NCI-H1436 treated with DMSO at 0.1 percent for 48 hours (cell line): ENCODE measurements at regions not wholly inside any gene's neighbourhood (a gene's known extent, or its start where the extent isn't known, plus 50 kb on each side); places are given as distances from the start of the nearest gene placed in this dataset.

Source experiments
- DNase-seq: peaks from one replicate; lab custom pipeline; 2025; lab: John Stamatoyannopoulos, UW

DNA sequence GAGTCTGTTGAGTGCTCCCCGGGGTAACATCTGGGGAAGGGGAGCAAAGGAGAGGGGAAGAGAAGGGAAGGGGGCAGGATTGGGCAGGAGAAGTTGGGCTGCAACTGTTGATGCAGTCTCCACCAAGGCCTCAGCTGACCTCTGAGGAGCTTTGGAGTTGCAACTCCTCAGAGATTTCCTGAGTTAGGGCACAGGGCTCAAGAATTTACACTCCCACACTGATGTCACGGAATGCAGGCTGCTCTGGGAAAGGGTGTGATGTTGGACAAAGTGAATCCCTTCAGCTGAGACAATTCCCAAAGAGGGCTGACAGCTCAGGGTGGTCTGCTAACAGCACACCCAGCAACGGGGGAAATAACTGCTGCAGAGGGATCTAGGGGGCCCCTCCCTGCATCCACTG lies 295.6 kb downstream of the PCNX1 start:
- DNase-seq, result no peak

DNA sequence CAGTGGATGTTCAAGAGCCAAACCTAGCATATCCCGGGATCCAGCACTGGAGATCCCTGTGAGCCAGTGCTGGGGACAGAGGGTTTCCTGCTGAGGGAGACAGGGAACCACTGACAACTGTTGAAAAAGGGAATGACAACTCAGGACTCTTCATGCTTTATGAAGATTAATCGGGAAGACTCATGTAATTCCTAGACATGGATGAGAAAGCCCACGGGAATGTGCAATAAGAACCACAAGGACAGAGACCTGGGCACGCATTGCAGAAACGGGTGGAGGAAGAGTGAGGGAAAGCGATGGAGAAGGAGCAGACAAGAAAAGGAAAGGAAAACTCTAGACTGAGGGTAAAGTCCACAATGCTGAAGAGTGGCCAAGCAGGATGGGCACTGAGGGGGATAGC lies 296.0 kb downstream of the PCNX1 start:
- no peak for DNase-seq

DNA sequence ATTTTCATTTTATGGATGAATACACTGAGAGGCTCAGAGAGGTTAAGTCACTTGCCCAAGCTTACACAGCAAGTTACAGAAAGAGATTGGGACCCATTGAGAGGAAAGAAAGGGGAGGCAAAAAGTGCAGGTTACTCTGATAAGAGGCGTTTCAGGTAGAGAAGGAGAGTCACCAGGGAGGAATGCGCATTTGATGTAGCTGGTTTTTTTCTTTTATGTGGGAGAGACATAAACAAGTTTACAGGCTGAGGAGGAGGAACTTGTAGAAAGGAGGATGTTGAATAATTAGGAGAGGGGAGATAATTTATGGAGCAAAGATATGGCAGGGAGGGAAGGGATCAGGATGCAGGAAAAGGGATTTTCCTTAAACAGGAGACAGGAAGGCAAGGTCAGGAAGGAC lies 297.0 kb downstream of the PCNX1 start:
- DNase-seq, result no peak

DNA sequence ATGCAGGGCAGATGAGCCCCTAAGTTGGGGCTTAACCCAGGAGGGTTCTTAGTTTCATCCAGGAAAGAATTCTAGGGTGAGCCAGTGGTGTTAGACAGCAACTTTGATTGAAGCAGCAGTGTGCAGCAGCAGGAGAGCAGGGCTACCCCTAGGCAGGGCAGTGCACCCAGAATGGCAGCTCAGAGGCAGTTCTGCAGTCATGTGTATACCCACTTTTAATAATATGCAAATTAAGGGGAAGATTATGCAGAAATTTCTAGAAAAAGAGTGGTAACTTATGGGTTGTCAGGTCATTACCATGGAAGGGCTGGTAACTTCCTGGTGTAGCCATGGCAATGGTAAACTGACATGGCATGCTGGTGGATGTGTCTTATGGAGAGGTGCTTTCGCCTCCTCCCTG lies 297.5 kb downstream of the PCNX1 start:
- DNase-seq, result no peak

DNA sequence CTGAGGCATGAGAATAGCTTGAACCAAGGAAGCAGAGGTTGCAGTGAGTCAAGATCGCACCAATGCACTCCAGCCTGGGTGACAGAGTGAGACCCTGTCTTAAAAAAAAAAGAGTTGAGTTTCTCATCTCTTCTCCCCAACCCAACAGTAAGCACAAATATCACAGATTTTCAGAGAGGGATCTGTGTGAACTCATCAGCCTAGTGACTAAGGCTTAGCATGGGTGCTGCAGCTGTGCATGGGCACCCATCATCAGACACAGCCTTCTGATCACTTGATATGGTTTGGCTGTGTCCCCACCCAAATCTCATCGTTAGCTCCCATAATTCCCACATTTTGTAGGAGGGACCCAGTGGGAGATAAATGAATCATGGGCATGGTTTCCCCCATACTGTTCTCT lies 298.9 kb downstream of the PCNX1 start:
- no peak for DNase-seq

DNA sequence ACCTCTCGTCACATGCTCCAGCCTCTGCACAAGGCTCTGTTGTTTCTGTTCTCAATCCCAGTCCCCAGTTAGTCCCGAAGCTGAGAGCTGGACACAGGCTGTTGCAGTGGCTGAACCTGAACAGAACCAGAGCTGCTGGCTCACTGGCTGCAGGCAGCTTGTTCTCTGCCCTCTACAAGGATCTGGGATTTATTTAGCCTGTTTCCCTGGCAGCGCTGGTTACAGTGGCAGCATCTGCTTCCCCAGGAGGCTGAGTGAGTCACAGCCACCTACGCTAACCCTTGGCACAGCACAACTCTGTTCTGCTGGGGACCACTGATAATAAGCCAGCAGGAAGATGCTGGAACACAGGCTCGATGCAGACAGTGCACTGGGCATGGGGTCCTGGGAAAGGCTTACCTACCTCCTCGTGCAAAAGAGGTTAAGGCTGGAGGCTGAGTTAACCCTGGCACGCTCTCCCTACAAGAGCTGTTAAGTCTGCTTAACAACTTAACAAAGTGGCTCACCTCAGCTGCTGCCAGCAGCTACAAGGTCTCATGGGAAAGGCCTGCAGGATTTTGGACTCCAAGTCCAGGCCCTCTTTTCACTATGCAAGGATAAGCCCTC lies 299.6 kb downstream of the PCNX1 start:
- no peak for DNase-seq

DNA sequence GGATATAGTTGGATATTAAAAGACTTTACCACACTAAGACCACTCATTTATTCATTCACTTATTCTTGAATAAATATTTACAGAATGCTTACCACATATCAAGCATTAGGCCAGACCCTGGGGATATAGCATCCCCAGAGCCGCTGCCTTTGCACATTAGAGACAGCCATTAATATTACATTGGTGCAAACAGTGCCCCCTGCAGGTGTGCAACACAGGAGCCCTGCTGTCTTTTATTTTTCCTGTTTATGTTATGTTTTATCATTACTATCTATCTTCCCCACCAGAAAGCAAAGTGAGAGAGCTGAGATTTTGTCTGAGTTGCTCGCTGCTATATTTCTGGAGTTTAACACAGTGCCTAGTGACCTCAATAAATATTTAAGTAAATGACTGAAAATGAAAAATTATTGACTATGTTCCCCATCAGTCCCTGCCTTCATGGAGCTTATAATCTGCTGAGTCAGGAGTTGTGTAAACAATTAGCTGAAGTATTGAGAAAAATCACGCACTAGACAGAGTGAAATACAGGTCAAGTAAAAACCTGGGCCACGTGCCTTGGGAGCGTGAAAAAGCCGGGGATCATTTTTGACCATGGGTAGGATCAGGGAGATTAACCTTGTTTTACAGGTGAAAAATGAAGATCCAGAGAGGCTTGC lies 301.6 kb downstream of the PCNX1 start:
- DNase-seq, result no peak

DNA sequence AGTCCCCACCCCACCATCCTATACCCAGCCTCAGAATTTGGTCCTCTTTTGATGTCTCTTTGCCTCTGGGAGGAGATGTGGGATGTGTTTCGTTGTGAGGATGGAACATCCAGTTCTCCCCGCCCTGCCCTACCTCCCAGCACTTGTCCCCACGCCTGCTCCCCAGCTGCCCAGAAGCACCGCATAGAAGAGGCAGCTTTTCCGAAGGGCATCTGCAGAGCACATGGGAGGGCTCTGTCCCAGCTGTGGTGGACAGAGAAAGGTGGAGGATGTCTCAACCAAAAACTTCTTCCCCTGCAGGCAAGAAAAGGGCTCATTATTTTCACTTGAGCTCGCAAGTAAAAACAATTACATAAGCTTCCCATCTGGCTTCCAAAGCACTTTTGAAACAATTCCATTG lies 302.6 kb downstream of the PCNX1 start:
- DNase-seq, result no peak

DNA sequence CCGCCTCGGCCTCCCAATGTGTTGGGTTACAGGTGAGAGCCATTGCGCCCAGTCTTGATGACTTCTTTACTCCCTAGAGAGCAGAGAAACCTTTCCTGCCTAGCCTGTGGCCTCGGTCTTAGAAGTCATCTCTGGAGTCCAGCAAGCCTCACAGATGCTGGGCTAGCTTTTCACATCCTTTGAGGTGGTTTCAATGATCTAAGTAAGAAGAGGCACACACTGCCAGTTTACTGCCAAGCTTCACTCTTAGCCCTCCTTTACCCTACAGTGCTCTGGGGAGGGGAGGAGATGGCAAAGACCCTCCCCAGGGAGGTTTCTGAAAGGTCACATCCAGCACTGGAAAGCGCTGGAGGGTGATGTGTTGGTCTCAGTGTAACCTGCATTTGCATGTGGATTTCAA lies 304.8 kb downstream of the PCNX1 start:
- no peak for DNase-seq

DNA sequence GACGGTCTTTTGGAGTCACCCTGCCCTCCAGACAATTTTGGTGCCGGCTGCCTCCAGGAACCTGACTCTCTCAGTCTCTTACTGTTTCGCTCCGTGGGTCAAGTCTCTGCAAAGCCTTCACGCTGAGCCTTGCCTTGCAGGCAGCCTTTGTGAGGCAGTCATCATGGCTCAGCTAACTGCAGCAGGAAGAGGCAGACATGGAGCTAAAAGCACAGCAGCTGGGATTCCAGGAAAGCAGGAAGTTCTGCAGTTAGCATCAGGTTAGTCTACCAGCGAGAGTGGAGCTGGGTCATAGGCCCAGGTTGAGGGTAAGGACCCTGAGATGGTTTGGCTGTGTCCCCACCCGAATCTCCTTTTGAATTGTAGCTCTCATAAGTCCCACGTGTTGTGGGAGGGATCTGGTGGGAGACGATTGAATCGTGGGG lies 305.4 kb downstream of the PCNX1 start:
- no peak for DNase-seq

DNA sequence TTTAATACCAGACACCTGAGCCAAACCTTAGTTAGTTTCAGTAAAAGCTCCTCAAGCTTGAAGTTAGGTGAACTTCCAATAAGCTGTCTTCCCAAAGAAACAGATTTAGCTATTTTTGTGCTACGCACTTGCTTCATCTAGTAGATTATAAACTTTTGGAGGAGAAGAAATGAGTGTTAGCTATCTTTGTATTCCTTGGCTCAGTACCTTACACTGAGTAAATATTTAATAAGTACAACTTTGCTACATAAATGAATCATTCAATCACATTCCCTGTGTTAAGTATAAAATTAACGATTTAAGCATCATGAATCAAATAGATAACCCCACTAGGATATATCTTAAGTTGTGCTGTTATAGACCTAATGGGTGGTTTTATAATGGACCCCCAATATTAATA lies 307.0 kb downstream of the PCNX1 start:
- DNase-seq, result no peak

DNA sequence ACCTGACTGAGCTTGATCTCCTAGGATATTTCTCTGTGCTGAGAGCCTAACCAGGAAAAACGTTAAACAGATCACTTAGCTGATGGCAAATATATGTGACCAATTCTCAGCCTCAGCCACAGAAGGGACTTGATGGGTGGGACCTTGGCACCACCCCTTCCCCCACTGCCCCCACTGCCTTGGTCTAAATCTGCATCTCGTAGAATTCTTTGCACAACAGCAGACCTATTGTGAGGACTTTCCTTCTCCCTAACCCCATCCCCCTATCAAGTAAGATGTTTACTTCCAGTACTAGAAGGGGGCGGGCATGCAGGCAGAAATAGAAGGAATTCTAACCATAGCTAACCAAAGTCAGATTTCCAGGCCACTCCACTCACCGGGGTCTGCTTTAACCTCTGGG lies 313.2 kb downstream of the PCNX1 start:
- DNase-seq, result no peak

DNA sequence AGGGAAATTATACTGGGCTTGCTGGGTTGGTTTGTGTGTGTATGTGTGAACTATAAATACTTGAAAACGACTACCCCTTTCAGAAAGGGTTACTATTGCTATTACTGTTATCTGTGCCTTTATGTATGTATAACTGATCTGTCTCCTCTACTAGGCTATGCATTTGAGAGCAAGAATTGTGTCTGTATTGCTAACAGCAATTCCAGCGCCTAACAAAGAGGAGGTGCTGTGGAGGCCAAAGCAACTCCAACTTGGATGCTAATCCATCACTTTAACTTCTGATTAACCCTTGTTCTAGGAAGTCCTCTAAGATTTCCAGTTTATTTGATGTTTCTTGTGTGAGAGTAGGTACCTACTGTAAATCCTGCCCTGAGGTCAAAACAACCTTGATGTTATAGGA lies 313.9 kb downstream of the PCNX1 start:
- DNase-seq, result no peak

DNA sequence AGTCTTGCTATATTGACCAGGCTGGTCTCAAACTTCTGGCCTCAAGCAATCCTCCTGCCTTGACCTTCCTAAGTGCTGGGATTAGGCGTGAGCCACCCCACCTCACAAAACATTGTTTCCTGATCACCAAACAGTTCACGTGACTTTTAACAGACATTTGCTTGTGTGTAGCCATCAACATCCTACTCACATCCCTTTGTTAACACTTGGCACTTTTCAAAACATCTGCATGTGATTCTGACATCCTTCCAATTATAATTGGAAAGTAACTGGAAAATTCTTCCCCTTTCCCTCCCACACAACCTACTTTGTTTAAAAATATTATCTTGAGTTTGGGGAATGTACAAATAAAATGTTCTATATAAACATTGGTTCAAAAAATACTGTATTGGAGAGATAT lies 317.9 kb downstream of the PCNX1 start:
- DNase-seq, result no peak

DNA sequence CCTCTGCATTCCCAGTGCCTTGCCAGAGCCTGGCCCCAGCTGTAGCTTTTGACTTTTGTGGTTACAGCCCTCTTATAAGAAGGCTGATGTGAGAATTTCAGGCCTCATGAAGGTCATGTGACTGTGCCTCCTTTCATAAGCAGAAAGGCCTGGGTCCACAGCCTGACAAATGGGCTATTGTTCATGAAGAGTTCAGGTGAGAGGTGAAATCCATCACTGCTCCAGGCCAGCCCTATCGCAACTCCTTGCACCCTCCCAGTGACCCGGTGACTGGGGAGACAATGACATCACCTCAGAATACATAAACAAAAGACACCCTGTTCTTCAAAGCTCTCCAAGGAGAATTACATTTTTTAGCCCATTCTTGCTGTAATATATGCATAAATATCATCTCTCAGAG lies 321.5 kb downstream of the PCNX1 start:
- DNase-seq, result no peak

DNA sequence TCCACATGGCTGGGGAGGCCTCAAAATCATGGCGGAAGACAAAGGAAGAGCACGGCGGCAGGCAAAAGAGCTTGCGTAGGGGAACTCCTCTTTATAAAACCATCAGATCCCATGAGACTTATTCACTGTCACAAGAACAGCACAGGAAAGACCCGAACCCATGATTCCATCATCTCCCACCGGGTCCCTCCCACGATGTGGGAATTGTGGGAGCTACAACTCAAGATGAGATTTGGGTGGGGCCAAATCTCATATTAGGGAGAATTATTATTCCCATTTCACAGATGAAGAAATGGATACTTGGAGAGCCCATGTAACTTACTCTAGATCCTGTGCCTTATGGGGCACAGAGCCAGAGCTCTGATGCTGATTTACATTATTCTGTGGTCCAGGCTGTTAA lies 322.6 kb downstream of the PCNX1 start:
- no peak for DNase-seq

DNA sequence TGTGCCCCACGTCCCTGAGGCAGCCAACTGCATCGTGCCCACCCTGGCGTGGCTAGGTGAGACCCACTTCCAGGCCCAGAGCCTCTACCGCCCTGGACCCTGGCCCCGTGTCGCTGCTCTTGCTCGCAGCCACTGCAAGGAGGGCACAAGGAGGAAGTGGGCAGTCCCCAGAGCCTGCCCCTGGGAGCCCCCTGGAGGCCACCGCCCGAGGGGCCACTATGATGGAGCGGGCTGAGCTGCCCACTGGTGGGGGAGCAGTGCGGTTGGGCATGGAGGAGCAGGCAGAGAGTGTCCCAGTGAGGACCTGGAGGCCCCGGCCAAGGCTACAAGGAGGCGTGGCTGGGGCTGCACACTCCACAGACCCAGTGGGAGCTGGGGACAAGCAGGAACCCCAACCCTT lies 323.6 kb downstream of the PCNX1 start:
- DNase-seq, result no peak

DNA sequence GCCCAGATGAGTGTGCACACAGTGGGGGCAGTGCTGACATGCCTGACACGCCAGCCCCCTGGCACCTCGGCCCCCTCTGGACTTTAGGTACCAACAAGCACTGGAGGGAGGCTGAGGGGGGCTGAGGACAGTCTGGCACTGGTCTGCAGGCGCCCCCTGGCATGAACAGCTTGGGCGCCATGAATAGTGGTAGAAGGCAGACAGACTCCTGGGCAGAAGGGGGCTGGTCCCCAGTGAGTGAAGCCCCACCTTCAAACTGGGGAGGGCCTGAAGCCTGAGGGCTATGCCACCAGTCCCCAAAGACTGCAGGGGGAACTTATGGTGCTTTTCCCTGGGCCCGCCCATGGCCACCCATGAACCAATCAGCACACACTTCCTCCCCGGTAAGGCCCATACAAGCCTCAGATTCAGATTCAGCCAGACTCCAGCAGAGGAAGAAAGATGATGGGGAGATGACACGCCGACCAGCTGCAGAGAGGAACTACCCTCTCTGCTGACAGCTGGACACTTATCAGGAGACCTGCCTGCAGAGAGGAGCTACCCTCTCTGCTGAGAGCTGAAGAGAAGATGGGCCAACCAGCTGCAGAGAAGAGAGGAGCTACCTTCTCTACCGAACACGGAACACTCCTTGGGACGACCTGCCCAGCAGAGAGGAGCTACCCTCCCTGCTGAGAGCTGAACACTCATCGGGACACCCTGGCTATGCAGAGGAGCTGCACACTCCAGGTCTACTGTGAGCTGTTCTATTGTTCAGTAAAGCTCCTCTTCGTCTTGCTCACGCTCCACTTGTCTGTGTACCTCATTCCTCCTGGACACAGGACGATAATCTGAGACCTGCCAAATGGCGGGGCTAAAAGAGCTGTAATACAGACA lies 324.5 kb downstream of the PCNX1 start:
- DNase-seq, result no peak

DNA sequence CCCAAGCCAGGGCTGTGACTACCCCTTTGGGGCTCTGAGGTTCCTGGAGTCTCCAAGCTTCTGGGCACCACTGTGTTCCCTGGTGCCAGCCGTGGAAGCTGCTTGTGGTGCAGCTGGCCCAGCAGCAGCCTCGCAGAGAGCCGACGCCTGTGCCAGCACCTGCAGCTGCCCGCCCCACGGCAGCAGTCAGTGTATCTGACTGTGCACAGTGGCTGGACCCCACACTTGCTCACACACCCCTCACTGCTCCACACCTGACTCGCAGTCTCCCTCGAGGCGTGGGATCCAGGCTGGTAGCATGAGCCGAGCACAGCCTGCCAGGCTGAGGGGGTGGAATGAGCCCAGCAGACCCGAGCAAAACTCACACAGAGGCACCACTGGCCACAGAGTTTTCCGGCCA lies 325.2 kb downstream of the PCNX1 start:
- DNase-seq, result no peak

DNA sequence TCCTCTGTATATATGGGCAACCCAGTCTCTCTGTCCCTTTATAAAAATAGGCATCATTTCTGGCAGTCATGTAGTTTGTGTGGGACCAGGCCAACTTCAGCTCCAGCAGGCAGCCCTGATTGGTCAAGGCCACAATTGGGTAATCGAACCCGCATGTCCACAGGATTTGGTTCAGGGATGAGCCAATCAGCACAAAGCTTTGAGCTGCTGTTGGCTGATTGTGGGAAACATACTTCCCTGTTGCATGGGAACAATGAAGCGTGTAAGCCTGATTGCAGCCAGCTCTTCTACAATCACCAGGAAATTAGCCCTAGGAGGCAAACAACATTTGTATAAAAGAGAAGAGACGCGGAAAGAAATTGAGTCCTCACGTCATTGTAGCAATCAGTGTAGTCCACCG lies 328.6 kb downstream of the PCNX1 start:
- DNase-seq, result peak; percentile 20

DNA sequence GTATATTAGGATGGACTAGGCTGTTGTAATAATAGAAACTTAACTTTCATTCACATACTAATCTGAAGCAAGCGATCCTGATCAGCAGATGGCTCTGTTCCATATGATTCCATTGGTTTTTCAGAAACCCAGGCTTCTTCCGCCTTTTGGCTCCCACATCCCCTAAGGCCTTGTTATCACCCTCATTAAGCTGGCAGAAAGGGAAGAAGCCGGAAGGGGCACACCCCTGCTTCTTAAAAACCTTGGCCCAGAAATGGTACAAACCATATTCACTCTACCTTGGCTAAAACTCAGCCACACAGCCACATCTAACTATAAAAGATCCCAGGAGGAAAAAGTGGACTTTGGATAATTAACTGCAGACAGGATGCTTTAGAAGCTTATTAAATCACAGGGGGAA lies 329.2 kb downstream of the PCNX1 start:
- no peak for DNase-seq

DNA sequence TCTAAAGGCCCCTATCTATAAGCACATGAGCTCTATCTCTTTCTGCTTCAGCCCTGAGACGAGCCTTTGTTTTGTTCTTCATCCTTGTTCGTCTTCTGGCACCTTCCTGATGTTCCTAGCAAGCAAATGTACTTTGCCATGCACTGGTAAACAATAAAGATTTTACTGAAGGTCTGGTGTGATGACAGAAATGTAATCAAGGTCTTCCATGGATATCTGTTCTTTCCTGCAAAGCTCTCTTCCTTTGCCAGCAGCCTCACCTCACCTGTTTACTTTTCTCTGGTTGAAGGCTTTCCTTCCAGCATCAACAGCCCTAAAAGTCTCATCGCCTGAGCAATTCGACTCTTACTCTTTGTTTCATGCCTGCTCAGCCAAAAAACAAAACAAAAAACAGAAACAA lies 330.3 kb downstream of the PCNX1 start:
- DNase-seq, result no peak

DNA sequence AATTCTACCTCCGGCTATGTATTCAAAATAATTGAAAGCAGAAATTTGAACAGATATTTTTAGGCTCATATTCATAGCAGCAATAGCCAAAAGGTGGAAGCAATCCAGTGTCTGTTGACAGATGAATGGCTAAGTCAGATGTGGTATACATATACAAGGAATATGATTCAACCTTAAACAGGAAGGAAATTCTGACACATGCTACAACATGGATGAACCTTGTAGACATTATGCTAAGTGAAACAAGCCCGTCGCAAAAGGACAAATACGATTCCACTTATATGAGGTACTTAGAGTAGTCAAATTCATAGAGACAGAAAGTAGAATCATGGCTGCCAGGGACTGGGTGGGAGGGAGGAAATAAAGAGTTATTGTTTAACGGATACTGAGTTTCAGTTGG lies 331.6 kb downstream of the PCNX1 start:
- no peak for DNase-seq
